GM08714 (cell line): ENCODE measurements at regions not wholly inside any gene's neighbourhood (a gene's known extent, or its start where the extent isn't known, plus 50 kb on each side); places are given as distances from the start of the nearest gene placed in this dataset.
"Not testable (repeated sequence)": the region's sequence is repeated elsewhere in the genome, so short reads cannot be mapped to it uniquely, and the experiment has no call there.

ENCODE experiments used
- H3K4me3 ChIP-seq: fragments of 200-500 bp; sonication (Bioruptor generic); 2 replicates; pipeline ENCODE4 v1.5.1; 2014; ENCODE audit warnings: mild to moderate bottlenecking, low read length, inconsistent platforms
- ZNF274 ChIP-seq: IDR thresholded peaks from 2 replicates; pipeline ENCODE4 v1.6.1; 2012; ENCODE audit warnings: mild to moderate bottlenecking, low read depth, low read length

DNA sequence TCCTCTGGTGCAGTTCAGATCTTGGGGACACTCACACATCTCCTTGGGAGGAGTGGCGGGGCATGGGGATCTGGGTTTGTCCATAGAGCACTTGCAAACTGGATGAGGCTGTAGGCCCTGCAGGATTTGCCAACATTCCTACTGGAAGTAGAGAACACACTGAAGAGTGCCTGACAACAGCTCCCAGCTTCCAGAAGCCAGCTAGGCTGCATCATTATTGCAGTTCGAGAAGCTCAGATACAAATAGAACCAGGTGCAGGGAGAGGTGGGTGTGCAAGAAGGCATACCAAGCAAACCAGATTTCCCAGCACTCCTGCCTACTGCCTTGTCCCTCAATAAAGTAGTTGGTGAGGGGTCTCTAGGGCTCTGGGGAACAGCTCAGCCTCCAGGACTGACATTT is 52.5 kb downstream of the RHOB start:
- no peak for TF ChIP-seq ZNF274
- no peak overlapping the region for H3K4me3 ChIP-seq

DNA sequence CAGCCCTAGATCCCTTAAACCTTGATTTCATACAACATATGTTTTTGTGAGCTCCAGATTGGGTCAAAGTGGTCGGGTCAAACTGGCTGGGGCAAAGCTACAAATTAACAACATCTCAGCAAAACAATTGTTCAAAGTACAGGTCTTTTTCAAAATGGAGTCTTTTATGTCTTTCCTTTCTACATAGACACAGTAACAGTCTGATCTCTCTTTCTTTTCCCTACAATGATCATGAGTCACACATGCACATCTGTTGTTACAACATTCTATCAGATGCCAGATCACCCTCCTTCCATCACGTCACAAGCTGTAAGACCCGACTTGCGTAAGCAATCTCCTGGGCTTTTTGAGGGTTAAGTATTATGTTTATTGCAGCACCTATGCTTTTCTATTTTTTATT is 55.1 kb downstream of the RHOB start:
- no peak overlapping the region for H3K4me3 ChIP-seq
- no peak for TF ChIP-seq ZNF274

DNA sequence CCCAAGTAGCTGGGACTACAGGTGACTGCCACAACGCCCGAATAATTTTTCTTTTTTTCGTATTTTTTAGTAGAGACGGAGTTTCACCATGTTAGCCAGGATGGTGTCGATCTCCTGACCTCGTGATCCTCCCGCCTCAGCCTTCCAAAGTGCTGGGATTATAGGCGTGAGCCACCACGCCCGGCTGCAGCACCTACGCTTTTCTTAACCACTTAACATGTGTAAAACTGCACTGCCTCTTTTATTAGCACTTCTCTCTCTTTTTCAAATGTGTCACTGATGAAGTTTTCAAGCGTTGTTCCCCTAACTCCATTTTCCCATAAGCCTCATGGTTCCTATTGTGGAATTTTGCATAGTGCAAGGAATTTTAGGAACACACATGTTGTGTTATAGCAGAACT is 55.6 kb downstream of the RHOB start:
- H3K4me3 ChIP-seq = not testable (repeated sequence)

DNA sequence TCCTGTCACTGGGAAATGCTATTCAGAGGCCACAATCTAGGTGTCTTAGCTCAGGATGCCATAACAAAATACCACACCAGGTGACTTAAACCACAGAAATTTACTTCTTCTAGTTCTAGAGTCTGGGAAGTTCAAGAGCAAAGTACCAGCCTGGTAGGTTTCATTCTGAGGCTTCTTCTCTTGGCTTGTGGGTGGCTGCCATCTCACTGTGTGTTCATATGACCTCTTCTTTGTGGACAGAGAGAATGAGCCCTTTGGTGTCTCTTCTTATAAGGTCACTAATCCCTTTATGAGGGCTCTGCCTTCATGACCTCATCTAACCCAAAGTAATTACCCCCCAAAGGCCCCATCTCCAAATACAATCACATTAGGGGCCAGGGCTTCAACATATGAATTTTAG is 57.3 kb downstream of the RHOB start:
- H3K4me3 ChIP-seq = no peak overlapping the region

DNA sequence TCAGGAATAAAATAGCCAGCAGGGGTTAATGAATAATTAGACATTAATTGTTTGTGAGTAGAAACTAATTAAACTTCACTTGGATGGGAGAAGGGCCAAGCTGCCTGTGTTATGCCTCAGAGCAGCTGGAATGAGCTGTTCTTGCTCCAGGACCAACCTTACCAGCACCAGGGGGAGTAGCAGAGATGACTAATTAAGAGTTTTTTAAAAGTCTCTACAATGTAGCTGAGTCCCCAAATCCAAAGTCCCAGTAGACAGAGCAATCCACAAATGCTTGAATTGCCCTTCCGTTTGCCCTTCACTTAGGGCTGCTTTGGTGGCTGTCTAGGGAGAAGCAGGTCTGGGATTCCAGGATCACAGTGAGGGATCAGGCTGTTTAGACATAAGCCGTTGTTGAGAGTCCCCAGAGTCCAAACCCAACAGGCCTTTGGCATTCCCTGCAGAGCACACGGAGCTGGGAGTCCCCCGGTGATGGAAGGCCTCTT is 59.4 kb downstream of the RHOB start:
- H3K4me3 ChIP-seq = no peak overlapping the region
- no peak for TF ChIP-seq ZNF274

More for the DNA sequence above, 57.3 kb downstream of the RHOB start:
- no peak for TF ChIP-seq ZNF274

DNA sequence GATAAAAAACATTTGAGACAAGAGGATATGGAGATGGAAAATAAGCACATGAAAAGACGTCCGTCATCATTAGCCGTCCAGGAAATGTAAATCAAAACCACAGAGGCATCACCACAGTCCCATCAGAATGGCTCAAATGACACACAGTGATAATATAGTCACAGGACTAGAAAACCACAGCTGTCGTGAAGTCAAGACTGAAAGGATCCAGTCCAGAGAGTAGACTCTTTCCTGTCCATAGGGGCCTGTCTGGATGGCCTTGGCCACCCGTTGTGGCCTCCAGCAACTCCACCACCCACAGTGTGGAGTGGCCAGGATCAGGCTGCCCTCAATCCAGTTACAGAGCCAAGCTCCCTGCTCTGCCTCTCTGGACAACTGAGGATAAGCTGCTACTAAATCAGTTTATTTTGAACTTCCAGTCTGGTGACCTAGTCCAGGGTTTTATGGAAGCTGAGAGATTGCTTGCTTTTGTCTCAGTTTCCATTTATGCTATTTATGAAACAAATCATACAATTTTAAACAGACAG is 60.4 kb downstream of the RHOB start:
- no peak for TF ChIP-seq ZNF274
- no peak overlapping the region for H3K4me3 ChIP-seq

DNA sequence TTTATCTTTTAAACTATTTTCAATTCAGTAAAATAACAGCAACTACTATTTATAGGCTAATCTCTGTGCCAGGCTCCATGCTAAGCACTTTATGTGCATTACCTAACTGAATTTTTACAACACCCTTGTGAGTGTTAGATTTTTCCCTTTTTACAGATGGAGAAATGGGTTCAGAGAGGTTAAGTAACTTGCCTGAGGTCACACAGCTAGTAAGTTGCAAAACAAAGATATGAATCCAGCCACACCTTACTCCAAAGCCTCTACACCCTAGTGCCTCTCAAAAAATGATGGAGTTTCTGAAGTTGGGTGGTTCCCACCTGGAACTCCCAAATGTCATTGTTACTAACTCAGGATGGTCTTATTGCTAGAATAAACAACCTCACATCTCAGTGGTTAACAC is 60.8 kb downstream of the RHOB start:
- no peak for TF ChIP-seq ZNF274
- no peak overlapping the region for H3K4me3 ChIP-seq

DNA sequence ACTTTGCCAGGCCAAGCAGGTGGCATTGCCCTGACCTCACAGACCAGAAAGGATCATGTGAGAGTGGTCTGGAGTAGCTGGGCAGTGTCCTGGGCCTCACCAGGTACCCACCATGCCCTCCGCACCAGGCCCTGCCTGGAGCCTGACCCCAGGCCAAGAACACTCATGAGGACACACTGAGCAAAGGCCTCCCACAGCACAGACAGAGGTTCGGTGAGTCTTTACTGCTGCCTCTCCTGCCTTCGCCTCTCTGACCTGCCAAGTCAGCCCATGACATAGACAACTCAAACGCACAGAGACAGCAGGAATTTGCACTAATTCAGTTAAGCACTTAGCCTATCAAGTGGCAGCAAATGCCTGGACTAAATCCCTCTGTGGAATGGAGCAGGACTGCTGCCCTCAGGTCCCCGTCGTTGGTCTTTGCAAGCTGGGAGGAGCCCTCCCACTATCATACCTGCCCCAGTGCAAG is 62.5 kb downstream of the RHOB start:
- no peak overlapping the region for H3K4me3 ChIP-seq
- TF ChIP-seq ZNF274 = no peak

DNA sequence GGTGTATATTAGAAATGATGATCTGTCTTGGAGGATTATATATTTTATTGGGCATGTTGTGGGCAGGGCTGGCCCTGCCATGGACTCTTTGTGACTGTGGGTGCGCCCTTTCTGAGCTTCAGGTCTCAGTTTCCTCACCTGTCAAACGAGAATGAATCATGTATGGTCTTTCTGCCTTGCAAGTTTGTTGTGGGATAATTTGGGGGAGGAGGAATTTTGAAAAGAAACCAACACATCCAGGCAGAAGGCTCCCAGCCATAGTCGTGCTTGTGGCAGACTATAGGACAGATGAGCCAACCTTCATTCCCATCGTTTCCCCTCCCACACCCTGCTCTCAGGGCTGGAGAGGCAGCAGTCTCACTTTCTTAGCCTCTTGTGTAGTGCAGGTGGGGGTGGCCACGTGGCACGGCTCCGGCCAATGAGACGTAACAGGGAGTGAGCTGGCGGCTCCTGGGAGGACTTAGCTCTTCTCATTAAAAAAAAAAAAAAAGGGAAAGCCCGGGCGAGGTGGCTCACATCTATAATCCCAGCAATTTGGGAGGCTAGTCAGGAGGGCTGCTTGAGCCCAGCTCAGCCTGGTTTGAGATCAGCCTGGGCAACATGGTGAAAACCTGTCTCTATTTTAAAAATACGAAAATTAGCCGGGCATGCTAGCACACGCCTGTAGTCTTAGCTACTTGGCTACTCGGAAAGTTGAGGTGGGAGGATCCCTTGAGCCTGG is 63.1 kb downstream of the RHOB start:
- no peak overlapping the region for H3K4me3 ChIP-seq
- no peak for TF ChIP-seq ZNF274

DNA sequence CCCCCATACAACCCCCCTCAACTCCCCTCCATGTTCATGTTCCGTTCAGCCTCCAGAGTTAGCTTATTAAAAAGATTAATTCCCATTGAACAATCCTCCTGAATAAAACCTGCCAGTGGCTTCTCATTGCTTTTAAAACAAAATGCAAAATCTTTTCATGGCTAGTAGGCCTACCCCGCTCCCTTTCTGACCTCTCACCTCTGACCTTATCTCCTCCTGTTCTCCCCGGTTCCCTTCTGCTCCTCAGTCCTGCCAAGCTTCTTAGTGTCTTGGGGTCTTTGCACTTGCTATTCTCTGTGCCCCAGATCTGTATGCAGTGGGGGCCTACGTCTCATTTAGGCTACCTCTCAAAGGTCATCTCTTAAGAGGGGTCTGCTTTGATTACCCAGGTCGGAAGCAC is 64.3 kb downstream of the RHOB start:
- TF ChIP-seq ZNF274 = no peak
- no peak overlapping the region for H3K4me3 ChIP-seq

DNA sequence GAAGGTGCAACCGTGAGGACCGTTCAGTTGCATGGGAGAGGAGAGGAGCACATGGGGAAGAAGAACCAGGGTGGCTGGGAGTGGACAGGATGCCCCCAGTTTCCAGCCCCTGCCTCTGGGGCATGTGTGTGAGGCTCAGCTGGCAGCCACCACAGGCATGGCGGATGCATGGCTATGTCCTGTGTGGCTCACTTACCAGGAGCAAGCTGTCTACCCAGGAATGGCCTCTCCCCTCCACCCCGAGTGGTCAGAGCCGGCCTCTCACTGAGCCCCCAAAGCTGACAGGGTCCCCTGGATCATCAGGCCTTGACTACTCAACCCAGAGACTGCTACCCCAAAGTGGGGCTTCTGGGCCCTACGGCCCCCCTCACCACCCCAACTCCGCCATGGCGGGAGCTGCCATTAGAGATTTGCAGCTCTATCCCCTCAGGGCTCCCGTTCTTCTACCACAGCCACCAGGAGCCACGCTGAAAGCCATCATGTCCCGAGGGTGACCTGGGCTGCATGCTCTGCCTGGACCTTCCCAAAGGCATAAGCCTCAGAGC is 65.3 kb downstream of the RHOB start:
- no peak for TF ChIP-seq ZNF274
- H3K4me3 ChIP-seq = no peak overlapping the region

DNA sequence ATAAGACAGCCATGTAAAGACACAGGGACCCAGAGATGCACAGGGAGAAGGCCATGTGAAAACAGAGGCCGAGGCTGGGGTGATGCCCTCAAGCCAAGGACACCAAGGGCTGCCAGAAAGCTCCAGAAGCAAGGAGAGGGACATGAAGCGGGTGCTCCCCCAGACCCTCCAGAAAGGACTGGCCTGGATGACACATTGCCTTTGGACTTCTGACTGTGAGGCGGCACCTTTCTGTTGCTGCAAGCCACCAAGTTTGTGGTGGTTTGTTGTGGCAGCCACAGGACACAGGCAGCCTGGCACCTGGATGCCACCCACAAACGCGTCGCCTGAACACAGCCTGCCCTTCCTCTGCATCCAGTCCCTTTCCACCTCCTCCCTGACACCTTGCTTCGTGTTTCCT is 67.1 kb downstream of the RHOB start:
- H3K4me3 ChIP-seq = no peak overlapping the region
- TF ChIP-seq ZNF274 = no peak

DNA sequence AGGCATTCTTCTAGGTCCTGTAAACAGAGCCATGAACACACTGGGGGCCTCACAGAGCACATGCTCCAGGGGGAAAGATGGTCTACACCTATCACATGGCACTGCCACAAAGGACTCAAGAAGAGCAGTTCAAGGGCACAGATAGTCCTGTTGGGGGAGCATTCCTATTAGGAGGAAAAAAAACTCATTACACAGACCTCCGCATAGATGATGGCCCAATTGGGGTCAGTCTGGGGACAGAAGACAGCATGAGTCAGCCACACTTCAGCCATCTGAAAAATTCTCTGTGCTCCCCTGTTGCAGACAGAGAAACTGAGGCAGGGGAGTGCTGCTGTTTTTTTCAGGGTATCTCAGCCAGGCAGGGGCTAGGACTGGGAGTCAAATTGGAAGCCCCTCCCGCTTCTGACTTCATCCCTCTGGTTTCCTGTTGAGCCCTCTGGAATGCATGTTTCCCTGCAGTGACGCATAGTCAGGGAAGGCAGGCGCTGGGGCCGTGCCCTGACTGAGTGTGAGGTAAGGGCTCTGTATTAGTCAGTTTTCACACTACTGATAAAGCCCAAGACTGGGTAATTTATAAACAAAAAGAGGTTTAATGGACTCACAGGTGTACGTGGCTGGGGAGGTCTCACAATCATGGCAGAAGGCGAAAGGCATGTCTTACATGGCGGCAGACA is 67.9 kb downstream of the RHOB start:
- H3K4me3 ChIP-seq = no peak overlapping the region

DNA sequence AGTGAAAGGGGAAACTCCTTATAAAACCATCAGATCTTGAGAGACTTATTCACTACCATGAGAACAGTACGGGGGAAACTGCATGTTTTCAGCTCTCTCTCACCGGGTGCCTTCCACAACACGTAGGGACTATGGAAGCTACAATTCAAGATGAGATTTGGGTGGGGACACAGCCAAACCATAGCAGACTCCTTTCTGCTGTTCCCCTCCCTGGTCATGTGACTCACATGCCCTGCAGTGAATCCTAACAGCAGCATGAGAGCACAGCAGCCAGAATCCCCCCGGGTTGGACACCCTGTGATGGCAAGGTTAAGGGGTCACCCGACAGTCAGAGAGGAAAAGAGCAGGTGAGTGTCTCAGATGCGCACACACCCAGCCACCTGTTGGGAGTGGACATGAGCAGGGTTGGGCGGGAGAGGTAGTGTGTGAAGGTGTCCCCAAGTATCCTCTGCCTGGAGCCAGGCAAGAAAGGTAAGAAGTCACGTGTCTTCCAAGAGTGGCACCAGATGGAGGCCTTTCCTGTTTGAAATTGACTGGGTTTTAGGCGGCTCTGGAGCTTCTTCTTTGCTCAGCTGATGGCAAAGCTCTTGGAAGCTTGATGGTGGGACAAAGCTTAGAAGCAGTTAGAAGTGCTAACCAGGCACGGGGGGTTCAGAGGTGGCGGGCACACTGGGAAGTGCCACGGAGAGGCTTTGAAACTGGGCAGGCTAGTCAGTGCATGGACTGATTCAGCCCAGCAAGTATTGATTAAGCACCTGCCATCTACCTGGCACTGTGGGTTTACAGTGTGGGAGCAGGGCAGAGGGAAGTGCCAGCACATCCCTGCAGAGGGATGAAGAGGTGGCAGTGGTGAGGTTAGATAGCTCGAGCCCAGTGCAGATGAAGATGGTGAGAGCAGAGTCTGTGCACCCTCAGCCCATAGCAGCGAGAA is 68.7 kb downstream of the RHOB start:
- TF ChIP-seq ZNF274 = no peak
- H3K4me3 ChIP-seq = no peak overlapping the region

More for the DNA sequence above, 67.9 kb downstream of the RHOB start:
- TF ChIP-seq ZNF274 = no peak

DNA sequence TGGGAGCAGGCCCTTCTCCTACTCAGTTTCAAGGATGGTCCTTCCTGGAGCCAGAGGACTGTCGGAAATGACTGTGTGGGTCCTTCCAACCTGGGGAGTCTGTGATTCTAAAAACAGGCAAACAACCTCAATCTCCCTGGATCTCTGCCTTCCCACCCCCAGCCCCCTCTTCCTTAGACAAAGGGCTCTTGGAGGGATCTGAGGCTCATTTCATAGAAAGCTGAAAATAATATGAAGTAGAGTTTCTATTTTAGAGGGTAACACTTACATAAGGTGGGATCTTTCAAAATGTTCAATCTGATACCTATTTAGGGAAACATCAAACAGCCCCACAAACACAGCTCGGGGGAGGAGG is 69.4 kb downstream of the RHOB start:
- TF ChIP-seq ZNF274 = no peak
- no peak overlapping the region for H3K4me3 ChIP-seq
